GM21390 (cell line): ENCODE measurements at regions not wholly inside any gene's neighbourhood (a gene's known extent, or its start where the extent isn't known, plus 50 kb on each side); places are given as distances from the start of the nearest gene placed in this dataset.
A peak's percentile ranks its signal among the peaks of the same experiment; 100 is the strongest.
"Not testable (repeated sequence)": the region's sequence is repeated elsewhere in the genome, so short reads cannot be mapped to it uniquely, and the experiment has no call there.

Experiments
- ATAC-seq: cut with Tn5 transposase; IDR thresholded peaks from one replicate; pipeline ENCODE4 v1.9.1; 2021; ENCODE audit not compliant: unreplicated experiment

GRCh38 chr12:19665121-19665900 is 226.0 kb downstream of the AEBP2 start:
- ATAC-seq: no peak

- ATAC-seq: no peak
These were observed 226.8 kb downstream of the AEBP2 start for GRCh38 chr12:19666070-19666469.

- ATAC-seq: no peak
These were observed 230.5 kb downstream of the AEBP2 start for GRCh38 chr12:19669793-19670192.

- no peak for ATAC-seq
These were observed 232.4 kb downstream of the AEBP2 start for GRCh38 chr12:19671695-19672094.

- no peak for ATAC-seq
These were observed 235.1 kb downstream of the AEBP2 start for GRCh38 chr12:19674437-19674836.

GRCh38 chr12:19675361-19675760 is 236.1 kb downstream of the AEBP2 start:
- ATAC-seq: peak; percentile 79

- ATAC-seq: not testable (repeated sequence)
These were observed 239.2 kb downstream of the AEBP2 start for GRCh38 chr12:19678501-19678900.

- no peak for ATAC-seq
These were observed 241.7 kb downstream of the AEBP2 start for GRCh38 chr12:19681007-19681406.

- no peak for ATAC-seq
These were observed 244.1 kb downstream of the AEBP2 start for GRCh38 chr12:19683178-19683927.

- no peak for ATAC-seq
These were observed 248.1 kb downstream of the AEBP2 start for GRCh38 chr12:19687371-19687770.

- ATAC-seq: no peak
These were observed 249.2 kb downstream of the AEBP2 start for GRCh38 chr12:19688532-19688931.

- no peak for ATAC-seq
These were observed 249.9 kb downstream of the AEBP2 start for GRCh38 chr12:19689226-19689625.

- no peak for ATAC-seq
These were observed 250.6 kb downstream of the AEBP2 start for GRCh38 chr12:19689801-19690472.

GRCh38 chr12:19692091-19692490 is 252.8 kb downstream of the AEBP2 start:
- ATAC-seq: no peak

GRCh38 chr12:19692566-19692965 is 253.3 kb downstream of the AEBP2 start:
- ATAC-seq: no peak

GRCh38 chr12:19694627-19695026 is 255.3 kb downstream of the AEBP2 start:
- ATAC-seq: no peak

GRCh38 chr12:19695244-19696098 is 256.2 kb downstream of the AEBP2 start:
- no peak for ATAC-seq

GRCh38 chr12:19700969-19701368 is 261.7 kb downstream of the AEBP2 start:
- ATAC-seq: no peak

GRCh38 chr12:19704966-19705365 is 265.7 kb downstream of the AEBP2 start:
- ATAC-seq: no peak

GRCh38 chr12:19706936-19707335 is 267.6 kb downstream of the AEBP2 start:
- ATAC-seq: no peak

- ATAC-seq: no peak
These were observed 268.7 kb downstream of the AEBP2 start for GRCh38 chr12:19707948-19708409.
